ENCODE measurements at regions not wholly inside any gene's neighbourhood (a gene's known extent, or its start where the extent isn't known, plus 50 kb on each side); places are given as distances from the start of the nearest gene placed in this dataset.

DNA sequence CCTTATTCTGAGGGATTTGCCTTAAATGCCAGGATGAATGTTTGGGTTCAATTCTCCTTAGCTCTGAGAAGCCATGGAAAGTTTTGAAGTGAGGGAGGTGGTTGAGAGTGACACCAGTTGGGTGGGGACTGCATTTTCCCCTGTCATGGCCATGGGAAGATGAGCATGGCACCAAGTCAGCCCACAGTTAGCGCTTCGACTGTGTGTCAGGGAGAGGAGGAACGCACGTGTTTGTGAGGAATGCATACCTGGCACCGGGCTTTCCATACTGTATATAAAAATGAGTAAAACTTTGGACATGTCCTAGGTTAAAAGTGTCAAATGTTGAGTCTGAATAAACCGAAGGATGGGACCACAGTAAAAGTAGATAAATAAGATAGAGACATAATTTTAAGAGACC is 187.5 kb upstream of the KL start:
- no peak for DNase-seq
- TF ChIP-seq, protein P1, sequence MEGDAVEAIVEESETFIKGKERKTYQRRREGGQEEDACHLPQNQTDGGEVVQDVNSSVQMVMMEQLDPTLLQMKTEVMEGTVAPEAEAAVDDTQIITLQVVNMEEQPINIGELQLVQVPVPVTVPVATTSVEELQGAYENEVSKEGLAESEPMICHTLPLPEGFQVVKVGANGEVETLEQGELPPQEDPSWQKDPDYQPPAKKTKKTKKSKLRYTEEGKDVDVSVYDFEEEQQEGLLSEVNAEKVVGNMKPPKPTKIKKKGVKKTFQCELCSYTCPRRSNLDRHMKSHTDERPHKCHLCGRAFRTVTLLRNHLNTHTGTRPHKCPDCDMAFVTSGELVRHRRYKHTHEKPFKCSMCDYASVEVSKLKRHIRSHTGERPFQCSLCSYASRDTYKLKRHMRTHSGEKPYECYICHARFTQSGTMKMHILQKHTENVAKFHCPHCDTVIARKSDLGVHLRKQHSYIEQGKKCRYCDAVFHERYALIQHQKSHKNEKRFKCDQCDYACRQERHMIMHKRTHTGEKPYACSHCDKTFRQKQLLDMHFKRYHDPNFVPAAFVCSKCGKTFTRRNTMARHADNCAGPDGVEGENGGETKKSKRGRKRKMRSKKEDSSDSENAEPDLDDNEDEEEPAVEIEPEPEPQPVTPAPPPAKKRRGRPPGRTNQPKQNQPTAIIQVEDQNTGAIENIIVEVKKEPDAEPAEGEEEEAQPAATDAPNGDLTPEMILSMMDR (IDR thresholded peaks at IDR 0.05), result no peak
- TF ChIP-seq EP300 (IDR thresholded peaks at IDR 0.05), result no peak
- TF ChIP-seq POLR2AphosphoS5 (IDR thresholded peaks at IDR 0.05), result no peak
- TF ChIP-seq POLR2A (IDR thresholded peaks at IDR 0.05), result no peak
- Histone ChIP-seq H3K27ac (no peak overlapping the region), H3K4me3 (no peak overlapping the region), H3K4me1 (peaks cover 0 to 13% (median 10%) of the 10 kb centered on the region in 4 donors), H3K27me3 (no peaks in the 10 kb centered on the region), H3K9me3 (no peaks in the 10 kb centered on the region), H3K36me3 (no peaks in the 10 kb centered on the region)
- intact Hi-C loops (cut with DNase I), result no loop called here
- 93 to 96% methylated on average over 6 of the region's 6 CpGs for WGBS, 2 donors

DNA sequence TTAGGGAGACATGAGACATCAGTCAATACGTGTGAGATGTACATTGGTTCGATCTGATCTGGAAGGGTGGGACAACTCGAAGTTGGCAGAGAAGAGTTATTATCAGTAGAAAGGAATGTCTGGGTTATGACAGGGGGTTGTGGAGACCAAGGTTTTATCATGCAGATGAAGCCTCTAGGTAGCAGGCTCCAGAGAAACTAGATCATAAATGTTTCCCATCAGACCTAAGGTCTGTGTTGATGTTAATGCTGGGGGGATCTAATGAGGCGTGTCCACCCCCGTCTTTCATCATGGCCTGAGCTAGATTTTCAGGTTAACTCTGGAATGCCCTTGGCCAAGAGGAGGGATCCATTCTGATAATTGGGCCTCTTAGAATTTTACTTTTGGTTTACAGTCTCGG is 187.0 kb upstream of the KL start:
- H3K36me3 ChIP-seq, result no peaks in the 10 kb centered on the region
- H3K4me3 ChIP-seq, result no peak overlapping the region
- peaks cover 0 to 10% (median 6%) of the 10 kb centered on the region in 4 donors for H3K4me1 ChIP-seq
- peaks cover 0 to 3% (median 0%) of the 10 kb centered on the region in 4 donors for H3K9me3 ChIP-seq
- intact Hi-C loops (cut with DNase I), result no loop called here
- TF ChIP-seq, protein P1 (IDR thresholded peaks at IDR 0.05), result no peak
- TF ChIP-seq EP300 (IDR thresholded peaks at IDR 0.05) (no peak), POLR2AphosphoS5 (IDR thresholded peaks at IDR 0.05) (no peak), POLR2A (IDR thresholded peaks at IDR 0.05) (no peak)
- DNase-seq, result no peak
- H3K27me3 ChIP-seq, result no peaks in the 10 kb centered on the region
- 80 to 88% methylated on average over 6 of the region's 6 CpGs for WGBS, 2 donors
- no peak overlapping the region for H3K27ac ChIP-seq

DNA sequence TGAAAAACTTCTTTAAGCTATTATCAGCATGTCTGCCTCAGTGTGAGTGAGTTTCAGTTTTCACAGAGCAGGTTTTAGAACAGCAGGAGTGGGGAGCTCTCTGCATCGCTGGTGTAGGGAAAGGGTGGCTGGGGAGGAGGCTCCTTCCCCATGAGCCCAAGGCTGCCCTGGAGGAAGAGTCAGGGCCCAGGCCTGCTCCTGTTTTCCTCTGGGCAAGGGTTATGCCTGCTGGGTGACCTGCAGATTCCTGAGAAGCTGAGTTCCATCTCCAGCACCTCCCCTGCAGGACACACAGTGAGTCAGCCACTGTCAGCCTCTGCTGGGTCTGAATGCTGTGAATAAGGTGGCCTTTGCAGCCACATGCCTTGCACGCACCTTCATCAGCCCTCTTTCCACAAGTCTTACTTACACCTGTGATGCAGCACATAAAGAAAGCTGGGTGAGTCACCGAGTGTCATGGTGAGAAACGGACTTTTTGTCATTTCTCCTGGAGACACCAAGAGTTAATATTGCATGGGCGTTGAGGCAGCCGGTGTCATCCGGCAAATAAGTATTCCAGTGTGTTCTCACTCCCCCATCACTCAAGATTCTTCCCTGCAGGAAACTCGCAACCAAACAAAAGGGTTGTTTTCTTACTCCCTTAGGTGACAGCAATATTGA is 186.4 kb upstream of the KL start:
- H3K4me3 ChIP-seq, result no peak overlapping the region
- no peak for DNase-seq
- peaks cover 0 to 3% (median 0%) of the 10 kb centered on the region in 4 donors for H3K9me3 ChIP-seq
- no peak overlapping the region for H3K27ac ChIP-seq
- peaks cover 0 to 4% (median 1%) of the 10 kb centered on the region in 4 donors for H3K4me1 ChIP-seq
- no peaks in the 10 kb centered on the region for H3K36me3 ChIP-seq
- TF ChIP-seq, protein P1 (IDR thresholded peaks at IDR 0.05), result no peak
- no peak for TF ChIP-seq POLR2A (IDR thresholded peaks at IDR 0.05)
- TF ChIP-seq EP300 (IDR thresholded peaks at IDR 0.05), result no peak
- TF ChIP-seq POLR2AphosphoS5 (IDR thresholded peaks at IDR 0.05), result no peak
- 85 to 89% methylated on average over 8 of the region's 8 CpGs for WGBS, 2 donors
- no peaks in the 10 kb centered on the region for H3K27me3 ChIP-seq
- intact Hi-C loops (cut with DNase I), result no loop called here

DNA sequence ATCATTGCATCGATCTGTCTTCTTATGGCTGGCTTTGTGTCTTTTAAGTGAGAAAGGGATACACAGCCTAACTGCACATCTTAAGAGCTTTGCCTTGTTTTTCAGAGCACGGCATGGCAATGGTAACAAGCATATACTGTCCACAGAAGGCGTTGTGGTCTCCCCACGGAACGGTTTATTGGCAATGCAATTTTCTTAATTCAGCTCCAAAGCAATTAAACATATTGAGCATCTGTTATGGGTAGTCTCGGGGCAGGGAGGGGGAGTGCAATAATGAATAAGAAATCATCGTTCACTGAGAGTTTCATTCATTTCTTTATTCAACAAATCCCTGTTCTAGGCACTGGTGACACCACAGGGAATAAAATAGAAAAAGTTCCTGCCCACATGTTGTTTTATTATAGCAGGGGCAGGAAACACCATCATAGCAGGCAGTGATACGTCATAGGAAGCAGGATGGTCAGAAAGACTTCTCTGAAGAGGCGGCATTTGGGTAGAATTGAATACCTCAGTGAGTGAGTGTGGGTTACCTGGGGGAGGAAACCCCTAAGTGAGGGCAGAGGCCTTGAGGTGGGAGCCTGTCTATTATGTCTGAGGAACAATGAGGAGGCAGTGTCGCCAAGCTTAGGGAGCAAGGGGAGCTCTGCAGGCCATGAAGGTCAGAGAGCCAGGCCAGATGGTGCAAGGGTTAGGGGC is 185.7 kb upstream of the KL start:
- no peaks in the 10 kb centered on the region for H3K36me3 ChIP-seq
- WGBS, 2 donors, result 86 to 91% methylated on average over 10 of the region's 10 CpGs
- peaks cover 0 to 3% (median 0%) of the 10 kb centered on the region in 4 donors for H3K9me3 ChIP-seq
- H3K27me3 ChIP-seq, result no peaks in the 10 kb centered on the region
- TF ChIP-seq, protein P1 (IDR thresholded peaks at IDR 0.05), result no peak
- no peak for TF ChIP-seq POLR2A (IDR thresholded peaks at IDR 0.05)
- no peak for DNase-seq
- intact Hi-C loops (cut with DNase I), result no loop called here
- no peak overlapping the region for H3K27ac ChIP-seq
- no peaks in the 10 kb centered on the region for H3K4me1 ChIP-seq
- H3K4me3 ChIP-seq, result no peak overlapping the region

All from sigmoid colon (tissue), 6 donors.